Motor neuron (in vitro differentiated cells): ENCODE measurements at regions not wholly inside any gene's neighbourhood (a gene's known extent, or its start where the extent isn't known, plus 50 kb on each side); places are given as distances from the start of the nearest gene placed in this dataset.

ENCODE experiments used
- ATAC-seq, 8 experiments: fragments of 200-7000 bp; cut with Tn5 transposase; replicated peaks in 6 of 8; 2 replicates each; pipeline ENCODE4 v1.8.0; 2021; ENCODE audit warnings: mild to moderate bottlenecking in 8 of 8, moderate library complexity in 8 of 8
- H3K27ac ChIP-seq, 2 donors: fragments of 250-450 bp; sonication (Bioruptor Pico); 2 replicates each; pipeline ENCODE4 v1.9.0; 2021; ENCODE audit warnings: antibody characterized with exemption in 2 of 2, mild to moderate bottlenecking in 2 of 2, moderate library complexity in 1 of 2
- H3K4me1 ChIP-seq, 2 donors: fragments of 250-450 bp; sonication (Bioruptor Pico); replicated peaks in 1 of 2; 2 replicates each; pipeline ENCODE4 v1.6.1; 2021; ENCODE audit warnings: antibody characterized with exemption in 2 of 2, mild to moderate bottlenecking in 2 of 2, moderate library complexity in 1 of 2
- H3K4me3 ChIP-seq, 5 donors: fragments of 250-450 bp; sonication (Bioruptor Pico); 2 replicates each; pipeline ENCODE4 v1.9.0; 2021; ENCODE audit warnings: antibody characterized with exemption in 5 of 5, mild to moderate bottlenecking in 5 of 5, moderate library complexity in 4 of 5
- WGBS, 10 experiments: fragments of 450-650 bp; shearing (Covaris generic); methylation state at CpG; one replicate each; pipeline ENCODE4 v1.0.0; 2022; 5-methylcytosine and 5-hydroxymethylcytosine counted together
- in situ Hi-C, 9 experiments: fragments of 400-800 bp; cut with MboI; loops; one replicate each; pipeline ENCODE4 v1.15.0; 2021; ENCODE audit warnings: low sequenced_read_pairs in 9 of 9, low pct_unique_long_range_greater_than_20kb in 2 of 9; ENCODE audit not compliant: unreplicated experiment in 9 of 9

GRCh38 chr16:79463841-79464240, 136.7 kb downstream of the MAF start:
- no peak for ATAC-seq
- WGBS, 10 experiments, result 0 to 98% (median 79%) methylated on average over 1 to 5 of the region's 5 CpGs
- H3K27ac ChIP-seq, result no peak overlapping the region
- H3K4me1 ChIP-seq, result peaks cover 6 to 16% of the 10 kb centered on the region in 2 donors
- no peak overlapping the region for H3K4me3 ChIP-seq
- in situ Hi-C loops, result no loop called here

GRCh38 chr16:79456036-79456435, 144.5 kb downstream of the MAF start:
- in situ Hi-C loops, result no loop called here
- WGBS, 10 experiments, result 0 to 90% (median 68%) methylated on average over 1 to 4 of the region's 4 CpGs; no CpG with 5 or more reads in 1 of the 10 experiments
- Histone ChIP-seq H3K27ac (no peak overlapping the region), H3K4me1 (peaks cover 0 to 24% of the 10 kb centered on the region in 2 donors), H3K4me3 (no peak overlapping the region)
- ATAC-seq, result peak in 5 of 8 experiments; percentile 53 to 95 (median 82)

GRCh38 chr16:79452671-79453070, 147.9 kb downstream of the MAF start:
- no peak for ATAC-seq
- H3K4me1 ChIP-seq, result peaks cover 0 to 24% of the 10 kb centered on the region in 2 donors
- no peak overlapping the region for H3K27ac ChIP-seq
- WGBS, 10 experiments, result 0 to 94% (median 88%) methylated on average over 1 to 7 of the region's 8 CpGs; no CpG with 5 or more reads in 4 of the 10 experiments
- no peak overlapping the region for H3K4me3 ChIP-seq
- in situ Hi-C loops, result no loop called here

GRCh38 chr16:79451196-79451816, 149.2 kb downstream of the MAF start:
- H3K4me3 ChIP-seq, result no peak overlapping the region
- H3K27ac ChIP-seq, result no peak overlapping the region
- no peak for ATAC-seq
- 0 to 100% (median 35%) methylated on average over 1 to 4 of the region's 4 CpGs; no CpG with 5 or more reads in 2 of the 10 experiments for WGBS, 10 experiments
- in situ Hi-C loops, result no loop called here
- H3K4me1 ChIP-seq, result peaks cover 0 to 18% of the 10 kb centered on the region in 2 donors

GRCh38 chr16:79449900-79450299, 150.6 kb downstream of the MAF start:
- no peak for ATAC-seq
- WGBS, 10 experiments, result 38 to 100% (median 88%) methylated on average over 1 to 6 of the region's 6 CpGs
- in situ Hi-C loops, result no loop called here
- Histone ChIP-seq H3K4me3 (no peak overlapping the region), H3K4me1 (peaks cover 0 to 4% of the 10 kb centered on the region in 2 donors), H3K27ac (no peak overlapping the region)

- WGBS, 10 experiments, result 50 to 87% (median 72%) methylated on average over 2 to 10 of the region's 10 CpGs; no CpG with 5 or more reads in 2 of the 10 experiments
- no peak overlapping the region for H3K4me3 ChIP-seq
- in situ Hi-C loops, result no loop called here
- H3K4me1 ChIP-seq, result peaks cover 0 to 3% of the 10 kb centered on the region in 2 donors
- no peak for ATAC-seq
- no peak overlapping the region for H3K27ac ChIP-seq
Observed at GRCh38 chr16:79449067-79449769, 151.3 kb downstream of the MAF start.

- peak in 1 of 8 experiments; percentile 27 for ATAC-seq
- no peak overlapping the region for H3K27ac ChIP-seq
- no peak overlapping the region for H3K4me3 ChIP-seq
- in situ Hi-C loops, result no loop called here
- 15 to 100% (median 79%) methylated on average over 1 to 6 of the region's 7 CpGs; no CpG with 5 or more reads in 1 of the 10 experiments for WGBS, 10 experiments
- no peaks in the 10 kb centered on the region for H3K4me1 ChIP-seq
Observed at GRCh38 chr16:79444572-79444971, 156.0 kb downstream of the MAF start.

- Histone ChIP-seq H3K27ac (no peak overlapping the region), H3K4me3 (no peak overlapping the region), H3K4me1 (peaks cover 21 to 23% of the 10 kb centered on the region in 2 donors)
- no peak for ATAC-seq
- in situ Hi-C loops, result no loop called here
- WGBS, 10 experiments, result 48 to 100% (median 94%) methylated on average over 1 to 2 of the region's 2 CpGs; no CpG with 5 or more reads in 2 of the 10 experiments
Observed at GRCh38 chr16:79439901-79440300, 160.6 kb downstream of the MAF start.

GRCh38 chr16:79437764-79438751, 162.5 kb downstream of the MAF start:
- peaks cover 21 to 23% of the 10 kb centered on the region in 2 donors for H3K4me1 ChIP-seq
- in situ Hi-C loops, result no loop called here
- ATAC-seq, result peak in 6 of 8 experiments; percentile 78 to 95 (median 90)
- 0 to 81% (median 34%) methylated on average over 1 to 16 of the region's 31 CpGs; no CpG with 5 or more reads in 1 of the 10 experiments for WGBS, 10 experiments
- peak overlapping the region in 1 of 2 donors; percentile 36 for H3K27ac ChIP-seq
- H3K4me3 ChIP-seq, result no peak overlapping the region

- H3K4me3 ChIP-seq, result no peak overlapping the region
- no peak overlapping the region for H3K27ac ChIP-seq
- no peak for ATAC-seq
- peaks cover 21 to 23% of the 10 kb centered on the region in 2 donors for H3K4me1 ChIP-seq
- in situ Hi-C loops, result no loop called here
- 30 to 100% (median 81%) methylated on average over 1 to 3 of the region's 5 CpGs; no CpG with 5 or more reads in 4 of the 10 experiments for WGBS, 10 experiments
Observed at GRCh38 chr16:79436885-79437284, 163.7 kb downstream of the MAF start.

GRCh38 chr16:79434771-79435170, 165.8 kb downstream of the MAF start:
- WGBS, 10 experiments, result 29 to 100% (median 81%) methylated on average over 1 to 6 of the region's 8 CpGs; no CpG with 5 or more reads in 1 of the 10 experiments
- Histone ChIP-seq H3K4me3 (no peak overlapping the region), H3K27ac (no peak overlapping the region), H3K4me1 (peaks cover 23 to 25% of the 10 kb centered on the region in 2 donors)
- ATAC-seq, result no peak
- in situ Hi-C loops, result no loop called here

- in situ Hi-C loops, result no loop called here
- no peak for ATAC-seq
- 10 to 100% (median 49%) methylated on average over 1 to 2 of the region's 2 CpGs; no CpG with 5 or more reads in 4 of the 10 experiments for WGBS, 10 experiments
- Histone ChIP-seq H3K4me3 (no peak overlapping the region), H3K4me1 (peaks cover 23 to 25% of the 10 kb centered on the region in 2 donors), H3K27ac (no peak overlapping the region)
Observed at GRCh38 chr16:79434092-79434491, 166.4 kb downstream of the MAF start.
